HepG2 (cell line): ENCODE measurements at regions not wholly inside any gene's neighbourhood (a gene's known extent, or its start where the extent isn't known, plus 50 kb on each side); places are given as distances from the start of the nearest gene placed in this dataset.
"Not testable (repeated sequence)": the region's sequence is repeated elsewhere in the genome, so short reads cannot be mapped to it uniquely, and the experiment has no call there.

Experiments
- ATAC-seq: fragments of 200-7000 bp; cut with Tn5 transposase; 3 replicates; pipeline ENCODE4 v1.9.1; 2020; ENCODE audit warnings: mild to moderate bottlenecking, moderate library complexity
- BruUV-seq: library from RNA; stranded (reverse); fragments of 400-500 nt; replicated peaks from 2 replicates; lab custom pipeline; 2021; lab: Mats Ljungman, UMichigan
- CTCF ChIA-PET: fragments of 300-600 bp; formaldehyde crosslinking; extraction: SDS; loops from one replicate; lab custom pipeline; 2021; ENCODE audit warnings: low total read pairs, inconsistent platforms, low intra/inter-chr PET ratio; lab: Yijun Ruan, JAX
- POLR2A ChIA-PET: fragments of 350-600 bp; sonication (Branson Sonifier 250); formaldehyde crosslinking; loops from one replicate; lab custom pipeline; 2020; ENCODE audit warnings: antibody characterized with exemption, inconsistent platforms; lab: Yijun Ruan, JAX
- DNase-seq: peaks from one replicate; pipeline ENCODE4 v3.0.0-alpha.2; 2015; ENCODE audit warnings: low spot score
- FAIRE-seq: peaks from 3 replicates; lab custom pipeline; 2011; peaks lifted over from hg19 to GRCh38; lab: Jason Lieb, UNC
- H2AFZ ChIP-seq: one replicate; pipeline ENCODE4 v1.6.1; 2011; ENCODE audit warnings: low read length, inconsistent platforms
- H3K27ac ChIP-seq: fragments of 300-600 bp; 3 replicates; pipeline ENCODE4 v1.8.0; 2011; ENCODE audit warnings: mixed run types, mild to moderate bottlenecking, mixed read lengths, low read length, inconsistent platforms; ENCODE audit not compliant: insufficient read depth; ENCODE audit errors: extremely low read length
- H3K27me3 ChIP-seq, 2 experiments: fragments of 200-600 bp in 1 of 2; 2 replicates in 1 of 2; 3 replicates in 1 of 2; pipeline versions ENCODE4 v1.6.0 to v1.8.0; 2011; ENCODE audit warnings: low read length in 2 of 2, mild to moderate bottlenecking in 2 of 2, moderate library complexity in 2 of 2, inconsistent platforms in 1 of 2; ENCODE audit not compliant: insufficient read depth in 2 of 2, control insufficient read depth in 1 of 2
- H3K36me3 ChIP-seq, 2 experiments: fragments of 200-600 bp in 1 of 2; replicated peaks in 1 of 2; 2 replicates in 1 of 2; 3 replicates in 1 of 2; pipeline versions ENCODE4 v1.5.1 to v1.8.0; 2011; ENCODE audit warnings: low read length in 2 of 2, inconsistent platforms in 1 of 2; ENCODE audit not compliant: insufficient read depth in 2 of 2, control insufficient read depth in 1 of 2
- H3K4me1 ChIP-seq: 2 replicates; pipeline ENCODE4 v1.5.1; 2012; ENCODE audit warnings: low read length, inconsistent platforms; ENCODE audit not compliant: insufficient read depth
- H3K4me2 ChIP-seq: 2 replicates; pipeline ENCODE4 v1.6.0; 2011; ENCODE audit warnings: low read depth, low read length, inconsistent platforms
- H3K4me3 ChIP-seq, 3 experiments: fragments of 200-600 bp in 1 of 3; sonication (generic), shearing (Covaris generic) in 1 of 3; replicated peaks in 1 of 3; 2 replicates each; pipeline ENCODE4 v1.5.1; 2011 to 2016; ENCODE audit warnings: low read length in 3 of 3, inconsistent platforms in 2 of 3, low read depth in 2 of 3, mild to moderate bottlenecking in 2 of 3, control low read depth in 1 of 3, mixed read lengths in 1 of 3; ENCODE audit not compliant: insufficient read depth in 1 of 3
- H3K79me2 ChIP-seq: one replicate; pipeline ENCODE4 v1.6.1; 2011; ENCODE audit warnings: low read length, inconsistent platforms; ENCODE audit not compliant: insufficient read depth
- H3K9ac ChIP-seq: 2 replicates; pipeline ENCODE4 v1.6.0; 2011; ENCODE audit warnings: mild to moderate bottlenecking, low read depth, low read length, inconsistent platforms; ENCODE audit not compliant: insufficient read depth
- H3K9me3 ChIP-seq: 2 replicates; pipeline ENCODE4 v1.5.1; 2012; ENCODE audit warnings: mild to moderate bottlenecking, low read length
- H4K20me1 ChIP-seq: 2 replicates; pipeline ENCODE4 v1.6.0; 2011; ENCODE audit warnings: inconsistent platforms, mild to moderate bottlenecking, low read length, moderate library complexity; ENCODE audit not compliant: insufficient read depth
- HMG20A ChIP-seq: IDR thresholded peaks from 2 replicates; pipeline ENCODE4 v1.6.1; 2016; ENCODE audit warnings: borderline replicate concordance
- IKZF1 ChIP-seq: fragments of 450-650 bp; IDR thresholded peaks from 2 replicates; pipeline ENCODE4 v1.7.1; 2016
- SAFB2 ChIP-seq: sonication (generic); formaldehyde crosslinking; IDR thresholded peaks from 2 replicates; pipeline ENCODE4 v1.5.1; 2020; ENCODE audit warnings: missing genetic modification reagents, low read depth, mild to moderate bottlenecking, borderline replicate concordance
- ZNF543 ChIP-seq: sonication (generic); formaldehyde crosslinking; IDR thresholded peaks from 2 replicates; pipeline ENCODE4 v1.4.0; 2020; ENCODE audit warnings: mild to moderate bottlenecking, missing genetic modification reagents
- WGBS: methylation state at CpG from one replicate; pipeline ENCODE4 v1.1.6; 2017; ENCODE audit warnings: low lambda C conversion rate; 5-methylcytosine and 5-hydroxymethylcytosine counted together
- in situ Hi-C: cut with HindIII; loops from 2 replicates; pipeline ENCODE4 v1.10.0; 2017; ENCODE audit warnings: low pct_unique_long_range_greater_than_20kb; ENCODE audit not compliant: extremely low pct_ligation_motif_present
- intact Hi-C: fragments of 100-400 bp; cut with micrococcal nuclease; formaldehyde crosslinking; loops from one replicate; pipeline ENCODE4 v1.10.0; 2022; ENCODE audit not compliant: unreplicated experiment
- TF ChIP-seq, protein P1 (sequence below): sonication (generic); formaldehyde crosslinking; IDR thresholded peaks from 2 replicates; pipeline ENCODE4 v1.5.1; 2020; ENCODE audit warnings: missing genetic modification reagents, mild to moderate bottlenecking, borderline replicate concordance

DNA sequence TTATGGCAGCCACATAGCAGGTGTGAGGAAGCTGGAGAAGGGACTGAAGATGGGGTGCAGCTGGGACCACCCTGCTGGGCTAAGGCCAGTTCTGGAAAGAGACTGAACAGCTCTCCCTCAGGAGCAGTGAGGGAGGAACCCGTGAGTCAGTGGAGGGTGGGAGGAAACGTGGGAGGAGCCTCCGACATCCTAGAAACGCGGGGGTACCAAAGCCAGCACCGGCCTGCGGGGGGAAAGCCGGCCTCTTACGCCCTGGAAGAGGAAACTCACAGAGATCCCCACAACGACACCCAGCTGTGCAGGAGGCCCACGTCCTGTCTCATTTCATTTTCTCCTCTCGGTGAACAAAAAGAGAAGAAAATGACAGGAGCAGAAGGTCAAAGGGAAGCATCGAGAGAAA lies 185.8 kb upstream of the IRX4 start:
- Histone ChIP-seq H3K27me3 (peaks cover 4 to 28% of the 10 kb centered on the region in 2 experiments; a peak in 4 of 5 replicates), H2AFZ (no peak overlapping the region), H3K36me3 (no peaks in the 10 kb centered on the region), H3K9ac (no peak overlapping the region), H4K20me1 (no peaks in the 10 kb centered on the region), H3K4me3 (no peak overlapping the region), H3K27ac (no peak overlapping the region), H3K4me1 (no peaks in the 10 kb centered on the region), H3K4me2 (no peak overlapping the region), H3K79me2 (no peaks in the 10 kb centered on the region), H3K9me3 (no peaks in the 10 kb centered on the region)
- in situ Hi-C loops (no loop called here), intact Hi-C loops (no loop called here)
- BruUV-seq = no TSS peak
- 12% methylated on average over 13 of the region's 13 CpGs for WGBS
- ChIA-PET CTCF (no interaction called here), POLR2A (no interaction called here)
- ATAC-seq (no peak), FAIRE-seq (no peak), DNase-seq (no peak)
- TF ChIP-seq IKZF1 (no peak), SAFB2 (CRISPR knock-in tag) (no peak), HMG20A (no peak)
- TF ChIP-seq, protein P1, sequence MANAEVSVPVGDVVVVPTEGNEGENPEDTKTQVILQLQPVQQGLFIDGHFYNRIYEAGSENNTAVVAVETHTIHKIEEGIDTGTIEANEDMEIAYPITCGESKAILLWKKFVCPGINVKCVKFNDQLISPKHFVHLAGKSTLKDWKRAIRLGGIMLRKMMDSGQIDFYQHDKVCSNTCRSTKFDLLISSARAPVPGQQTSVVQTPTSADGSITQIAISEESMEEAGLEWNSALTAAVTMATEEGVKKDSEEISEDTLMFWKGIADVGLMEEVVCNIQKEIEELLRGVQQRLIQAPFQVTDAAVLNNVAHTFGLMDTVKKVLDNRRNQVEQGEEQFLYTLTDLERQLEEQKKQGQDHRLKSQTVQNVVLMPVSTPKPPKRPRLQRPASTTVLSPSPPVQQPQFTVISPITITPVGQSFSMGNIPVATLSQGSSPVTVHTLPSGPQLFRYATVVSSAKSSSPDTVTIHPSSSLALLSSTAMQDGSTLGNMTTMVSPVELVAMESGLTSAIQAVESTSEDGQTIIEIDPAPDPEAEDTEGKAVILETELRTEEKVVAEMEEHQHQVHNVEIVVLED = no peak

DNA sequence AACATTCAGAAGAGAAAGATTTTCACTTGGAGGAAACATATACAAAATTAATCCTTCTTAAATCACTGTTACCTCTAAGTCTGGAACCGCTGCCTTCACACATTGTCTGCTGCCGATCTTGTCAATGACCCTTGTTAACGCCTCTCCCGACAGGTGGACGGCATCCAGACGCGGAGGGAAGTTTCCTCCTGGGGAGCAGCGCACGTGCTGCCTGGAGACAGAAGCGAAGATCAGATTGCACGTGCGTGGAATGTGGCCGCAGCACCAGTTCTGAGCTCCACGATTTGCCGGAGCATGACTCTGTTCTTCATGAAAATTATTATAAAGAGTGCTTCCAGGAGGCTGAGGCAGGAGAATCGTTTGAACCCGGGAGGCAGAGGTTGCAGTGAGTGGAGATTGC lies 183.6 kb upstream of the IRX4 start:
- ChIA-PET POLR2A (no interaction called here), CTCF (no interaction called here)
- intact Hi-C loops (no loop called here), in situ Hi-C loops (no loop called here)
- Histone ChIP-seq H3K27me3 (peaks cover 4 to 25% of the 10 kb centered on the region in 2 experiments; a peak in 3 of 5 replicates), H3K4me2 (no peak overlapping the region), H4K20me1 (no peaks in the 10 kb centered on the region), H3K9me3 (no peaks in the 10 kb centered on the region), H3K27ac (no peak overlapping the region), H3K4me1 (no peaks in the 10 kb centered on the region), H3K4me3 (no peak overlapping the region), H2AFZ (no peak overlapping the region), H3K36me3 (no peaks in the 10 kb centered on the region), H3K9ac (no peak overlapping the region), H3K79me2 (no peaks in the 10 kb centered on the region)
- 43% methylated on average over 17 of the region's 17 CpGs for WGBS
- no peak for TF ChIP-seq ZNF543 (CRISPR knock-in tag)
- FAIRE-seq = no peak
- ATAC-seq = no peak
- BruUV-seq = no TSS peak
- no peak for DNase-seq

- H3K4me1 ChIP-seq, in situ Hi-C loops, intact Hi-C loops, H3K4me2 ChIP-seq, H4K20me1 ChIP-seq, FAIRE-seq, H3K27ac ChIP-seq, H3K9me3 ChIP-seq, H3K79me2 ChIP-seq, H2AFZ ChIP-seq, DNase-seq, H3K4me3 ChIP-seq, ATAC-seq, CTCF ChIA-PET, H3K36me3 ChIP-seq, POLR2A ChIA-PET, H3K9ac ChIP-seq, BruUV-seq: not testable (repeated sequence)
- peaks cover 6 to 22% of the 10 kb centered on the region in 2 experiments; a peak in 3 of 5 replicates for H3K27me3 ChIP-seq
- WGBS = 0% methylated on average over 2 of the region's 2 CpGs
Observed at GRCh38 chr5:2063380-2063779, 180.7 kb upstream of the IRX4 start.
